ENCODE measurements at regions not wholly inside any gene's neighbourhood (a gene's known extent, or its start where the extent isn't known, plus 50 kb on each side); places are given as distances from the start of the nearest gene placed in this dataset.
A peak's percentile ranks its signal among the peaks of the same experiment; 100 is the strongest.
"Not testable (repeated sequence)": the region's sequence is repeated elsewhere in the genome, so short reads cannot be mapped to it uniquely, and the experiment has no call there.

- FAIRE-seq; DNase-seq (ENCODE audit: insufficient read length, low spot score): not testable (repeated sequence)
Measured at GRCh38 chr15:44847555-44847954, 108.9 kb upstream of the TERB2 start.

- FAIRE-seq; DNase-seq (ENCODE audit: insufficient read length, low spot score): not testable (repeated sequence)
Measured at GRCh38 chr15:44848859-44849258, 107.6 kb upstream of the TERB2 start.

GRCh38 chr15:44849701-44850403, 106.6 kb upstream of the TERB2 start:
- FAIRE-seq; DNase-seq (ENCODE audit: insufficient read length, low spot score): not testable (repeated sequence)

GRCh38 chr15:44853304-44853950, 103.1 kb upstream of the TERB2 start:
- peak; percentile 30 for DNase-seq (ENCODE audit: insufficient read length, low spot score)
- FAIRE-seq: peak; percentile 75

- FAIRE-seq; DNase-seq (ENCODE audit: insufficient read length, low spot score): not testable (repeated sequence)
Measured at GRCh38 chr15:44854696-44855095, 101.8 kb upstream of the TERB2 start.

GRCh38 chr15:44856284-44856683, 100.2 kb upstream of the TERB2 start:
- DNase-seq (ENCODE audit: insufficient read length, low spot score); FAIRE-seq: not testable (repeated sequence)

GRCh38 chr15:44857164-44857710, 99.2 kb upstream of the TERB2 start:
- not testable (repeated sequence) for FAIRE-seq; DNase-seq (ENCODE audit: insufficient read length, low spot score)

GRCh38 chr15:44859088-44859487, 97.4 kb upstream of the TERB2 start:
- not testable (repeated sequence) for DNase-seq (ENCODE audit: insufficient read length, low spot score); FAIRE-seq

- not testable (repeated sequence) for FAIRE-seq; DNase-seq (ENCODE audit: insufficient read length, low spot score)
Measured at GRCh38 chr15:44860168-44860567, 96.3 kb upstream of the TERB2 start.

- TF ChIP-seq POLR2A (IDR thresholded peaks at IDR 0.05; ENCODE audit: low read depth, low read length): no peak
- DNase-seq (ENCODE audit: insufficient read length, low spot score): no peak
- no peak for FAIRE-seq
Measured at GRCh38 chr15:44861439-44861910, 95.0 kb upstream of the TERB2 start.

- TF ChIP-seq POLR2A (IDR thresholded peaks at IDR 0.05; ENCODE audit: low read depth, low read length): no peak
- no peak for FAIRE-seq
- no peak for DNase-seq (ENCODE audit: insufficient read length, low spot score)
Measured at GRCh38 chr15:44861917-44862316, 94.6 kb upstream of the TERB2 start.

- FAIRE-seq; DNase-seq (ENCODE audit: insufficient read length, low spot score): not testable (repeated sequence)
Measured at GRCh38 chr15:44862866-44863265, 93.6 kb upstream of the TERB2 start.

GRCh38 chr15:44868100-44868499, 88.4 kb upstream of the TERB2 start:
- not testable (repeated sequence) for DNase-seq (ENCODE audit: insufficient read length, low spot score); FAIRE-seq

GRCh38 chr15:44870125-44870524, 86.4 kb upstream of the TERB2 start:
- DNase-seq (ENCODE audit: insufficient read length, low spot score); FAIRE-seq: not testable (repeated sequence)

- no peak for DNase-seq (ENCODE audit: insufficient read length, low spot score)
- FAIRE-seq: no peak
- no peak for TF ChIP-seq POLR2A (IDR thresholded peaks at IDR 0.05; ENCODE audit: low read depth, low read length)
Measured at GRCh38 chr15:44873103-44873502, 83.4 kb upstream of the TERB2 start.

GRCh38 chr15:44879066-44879465, 77.4 kb upstream of the TERB2 start:
- no peak for TF ChIP-seq POLR2A (IDR thresholded peaks at IDR 0.05; ENCODE audit: low read depth, low read length)
- DNase-seq (ENCODE audit: insufficient read length, low spot score) (no peak), FAIRE-seq (no peak)

All from H54 (cell line).